Heart left ventricle (tissue), 16 donors: ENCODE measurements at regions not wholly inside any gene's neighbourhood (a gene's known extent, or its start where the extent isn't known, plus 50 kb on each side); places are given as distances from the start of the nearest gene placed in this dataset.

Experiments used
- ATAC-seq, 4 donors: fragments of 200-7000 bp; cut with Tn5 transposase; one replicate each; pipeline ENCODE4 v1.9.1; 2020 to 2022; ENCODE audit warnings: moderate library complexity in 4 of 4, mild to moderate bottlenecking in 3 of 4, moderate number of reproducible peaks in 1 of 4
- DNase-seq, 5 donors: peaks; one replicate each; pipeline ENCODE4 v3.0.0-alpha.2; 2020
- H3K27ac ChIP-seq, 12 donors: fragments of 200-600 bp; sonication (generic) in 4 of 12; one replicate each; pipeline versions ENCODE4 v1.5.0 to v1.8.0; 2016 to 2022; ENCODE audit warnings: mild to moderate bottlenecking in 2 of 12
- H3K27me3 ChIP-seq, 9 donors: fragments of 200-600 bp; sonication (generic) in 2 of 9; one replicate each; pipeline versions ENCODE4 v1.5.1 to v1.8.0; 2016 to 2022; ENCODE audit warnings: mild to moderate bottlenecking in 3 of 9
- H3K36me3 ChIP-seq, 9 donors: fragments of 200-600 bp; sonication (generic) in 2 of 9; one replicate each; pipeline versions ENCODE4 v1.5.0 to v1.8.0; 2018 to 2022; ENCODE audit warnings: mild to moderate bottlenecking in 2 of 9
- H3K4me1 ChIP-seq, 12 donors: fragments of 200-600 bp; sonication (generic) in 4 of 12; one replicate each; pipeline versions ENCODE4 v1.5.0 to v1.8.0; 2016 to 2022; ENCODE audit warnings: mild to moderate bottlenecking in 3 of 12
- H3K4me3 ChIP-seq, 12 donors: fragments of 200-600 bp; sonication (generic) in 4 of 12; one replicate each; pipeline versions ENCODE4 v1.5.0 to v1.8.0; 2017 to 2022; ENCODE audit warnings: mild to moderate bottlenecking in 9 of 12, moderate library complexity in 4 of 12
- H3K9me3 ChIP-seq, 12 donors: fragments of 200-600 bp; sonication (generic) in 4 of 12; one replicate each; pipeline versions ENCODE4 v1.5.0 to v1.8.0; 2016 to 2022; ENCODE audit warnings: mild to moderate bottlenecking in 1 of 12
- POLR2A ChIP-seq, 2 donors: fragments of 450-650 bp; IDR thresholded peaks; one replicate each; pipeline ENCODE4 v1.6.1; 2017; ENCODE audit warnings: antibody characterized with exemption in 2 of 2, mild to moderate bottlenecking in 2 of 2, moderate library complexity in 2 of 2
- WGBS, 4 donors: extraction: QIAGEN DNeasy Blood & Tissue Kit in 2 of 4; methylation state at CpG; one replicate each; pipeline versions ENCODE4 v1.1.5 to v1.1.7; 2013 to 2018; 5-methylcytosine and 5-hydroxymethylcytosine counted together
- intact Hi-C, 10 donors: fragments of 100-400 bp; cut with DNase I; formaldehyde crosslinking; loops; one replicate each; pipeline versions ENCODE4 v1.11.1 to v1.14.2; 2022
- TF ChIP-seq, protein P1 (sequence below), 12 donors: fragments of 200-600 bp; sonication (generic) in 4 of 12; IDR thresholded peaks; one replicate each; pipeline versions ENCODE4 v1.5.0 to v1.8.0; 2018 to 2022; ENCODE audit warnings: antibody characterized with exemption in 12 of 12, mild to moderate bottlenecking in 5 of 12
- donor health status: ischemic (EF 13 %, LVEDD 7.1; RV severe dilation, severe dysfunction).
- donor health status: healthy with polysubstance abuse.
- donor health status: DM: no; HTN: yes; CAD: no.
- donor health status: DM: no; HTN: no; CAD: no.
- donor health status: ischemic (EF 25% LVEDD 6.9; RV normal size, moderate dysfunction).
- donor health status: ischemic (EF 25% LVEDD 5.7; RV mildly dilated, moderate dysfunction).
- donor health status: healthy.
- donor health status: DM: yes; HTN: yes; CAD: no.
- donor health status: ischemic (EF 35%, LVEDD 5.7; RV mildly dilated, moderate dysfunction).
- donor health status: nonischemic (EF 11% LVEDD 7.7; RV severe dilation, severe dysfunction).
- donor health status: DM: yes; HTN: yes; CAD: no.
- donor health status: PGD.
- donor health status: ischemic (EF 29% LVEDD 5.4; RV normal size, mild dysfunction).
- donor health status: nonischemic (EF 23%, LVEDD 6.1; RV moderate dilation, normal function).

DNA sequence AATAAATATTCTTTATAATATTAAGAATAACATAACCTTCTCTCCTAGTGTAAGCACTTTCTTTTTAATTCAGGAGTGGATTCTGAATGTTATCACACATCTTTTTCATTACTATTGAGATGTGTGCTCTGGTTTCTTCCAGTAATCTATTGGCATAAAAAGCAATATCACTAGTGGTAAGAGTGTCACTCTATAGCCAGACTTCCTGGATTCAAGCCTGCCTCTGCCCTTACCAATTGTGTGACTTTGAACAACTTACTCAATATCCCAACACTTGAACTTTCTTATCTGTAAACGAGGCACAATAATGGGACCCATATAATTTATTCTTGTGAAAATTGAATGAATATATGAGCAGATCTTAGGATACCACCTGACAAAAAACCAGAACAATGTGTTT is 71.0 kb downstream of the SEM1 start:
- H3K27ac ChIP-seq = no peak overlapping the region
- peaks cover 0 to 3% (median 0%) of the 10 kb centered on the region in 12 donors for H3K9me3 ChIP-seq
- H3K4me3 ChIP-seq = no peak overlapping the region
- no peaks in the 10 kb centered on the region for H3K27me3 ChIP-seq
- H3K4me1 ChIP-seq = peaks cover 0 to 6% (median 0%) of the 10 kb centered on the region in 12 donors
- TF ChIP-seq, protein P1, sequence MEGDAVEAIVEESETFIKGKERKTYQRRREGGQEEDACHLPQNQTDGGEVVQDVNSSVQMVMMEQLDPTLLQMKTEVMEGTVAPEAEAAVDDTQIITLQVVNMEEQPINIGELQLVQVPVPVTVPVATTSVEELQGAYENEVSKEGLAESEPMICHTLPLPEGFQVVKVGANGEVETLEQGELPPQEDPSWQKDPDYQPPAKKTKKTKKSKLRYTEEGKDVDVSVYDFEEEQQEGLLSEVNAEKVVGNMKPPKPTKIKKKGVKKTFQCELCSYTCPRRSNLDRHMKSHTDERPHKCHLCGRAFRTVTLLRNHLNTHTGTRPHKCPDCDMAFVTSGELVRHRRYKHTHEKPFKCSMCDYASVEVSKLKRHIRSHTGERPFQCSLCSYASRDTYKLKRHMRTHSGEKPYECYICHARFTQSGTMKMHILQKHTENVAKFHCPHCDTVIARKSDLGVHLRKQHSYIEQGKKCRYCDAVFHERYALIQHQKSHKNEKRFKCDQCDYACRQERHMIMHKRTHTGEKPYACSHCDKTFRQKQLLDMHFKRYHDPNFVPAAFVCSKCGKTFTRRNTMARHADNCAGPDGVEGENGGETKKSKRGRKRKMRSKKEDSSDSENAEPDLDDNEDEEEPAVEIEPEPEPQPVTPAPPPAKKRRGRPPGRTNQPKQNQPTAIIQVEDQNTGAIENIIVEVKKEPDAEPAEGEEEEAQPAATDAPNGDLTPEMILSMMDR (IDR thresholded peaks at IDR 0.05) = no peak
- TF ChIP-seq POLR2A (IDR thresholded peaks at IDR 0.05) = no peak
- DNase-seq (no peak), ATAC-seq (peak in 1 of 4 donors; percentile 68)
- 38 to 54% (median 47%) methylated on average over 1 of the region's 1 CpG for WGBS, 4 donors
- intact Hi-C loops = no loop called here
- no peaks in the 10 kb centered on the region for H3K36me3 ChIP-seq

DNA sequence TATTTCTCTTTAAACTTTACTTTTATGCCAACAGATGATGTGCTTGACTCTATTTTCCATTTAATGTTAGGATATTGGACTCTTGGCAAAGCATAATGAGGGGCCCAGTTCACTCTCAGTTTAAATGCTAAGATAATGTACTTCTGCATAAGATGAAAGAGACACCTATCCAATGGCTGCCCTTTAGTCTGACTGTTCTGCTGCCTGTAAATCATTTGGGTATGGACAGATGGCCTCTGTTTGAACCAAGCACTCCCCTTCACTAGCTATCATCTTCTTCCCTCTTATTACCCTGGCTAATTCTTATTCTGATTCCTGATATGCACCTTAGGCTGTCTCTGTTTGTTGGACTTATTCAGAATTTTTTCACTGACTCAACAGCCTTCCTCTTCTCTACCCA is 72.1 kb downstream of the SEM1 start:
- no peak for TF ChIP-seq POLR2A (IDR thresholded peaks at IDR 0.05)
- TF ChIP-seq, protein P1 (IDR thresholded peaks at IDR 0.05) = no peak
- no peak for ATAC-seq
- Histone ChIP-seq H3K4me3 (no peak overlapping the region), H3K36me3 (no peaks in the 10 kb centered on the region), H3K9me3 (no peaks in the 10 kb centered on the region), H3K27me3 (no peaks in the 10 kb centered on the region), H3K27ac (peak overlapping the region in 1 of 12 donors; percentile 52), H3K4me1 (peaks cover 0 to 6% (median 0%) of the 10 kb centered on the region in 12 donors)
- DNase-seq = no peak
- intact Hi-C loops = no loop called here

DNA sequence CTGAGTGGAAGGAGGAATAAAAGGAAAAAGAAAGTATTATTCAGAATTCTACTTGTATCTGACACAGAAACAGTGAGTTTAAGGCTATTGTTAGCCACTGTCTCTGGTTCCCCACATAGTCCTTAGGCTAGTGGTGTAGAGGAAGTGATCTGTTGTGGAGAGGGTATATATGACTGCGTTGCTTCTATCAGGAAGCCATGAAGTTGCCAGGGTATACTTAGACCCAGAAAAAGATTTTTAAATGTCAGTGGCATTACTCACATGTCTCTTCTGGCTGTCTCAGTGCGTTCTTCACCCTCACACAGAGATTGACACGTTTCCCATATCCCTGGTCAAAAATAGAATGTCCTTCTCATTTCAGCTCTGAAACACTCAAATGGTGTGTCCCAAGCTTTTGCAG is 72.7 kb downstream of the SEM1 start:
- Histone ChIP-seq H3K36me3 (no peaks in the 10 kb centered on the region), H3K4me3 (no peak overlapping the region), H3K27me3 (no peaks in the 10 kb centered on the region), H3K27ac (peak overlapping the region in 1 of 12 donors; percentile 52), H3K9me3 (no peaks in the 10 kb centered on the region), H3K4me1 (peaks cover 0 to 6% (median 0%) of the 10 kb centered on the region in 12 donors)
- ATAC-seq = peak in 3 of 4 donors; percentile 56 to 95 (median 91)
- TF ChIP-seq, protein P1 (IDR thresholded peaks at IDR 0.05) = no peak
- TF ChIP-seq POLR2A (IDR thresholded peaks at IDR 0.05) = no peak
- 50 to 52% (median 51%) methylated on average over 3 of the region's 3 CpGs for WGBS, 4 donors
- intact Hi-C loops = no loop called here
- DNase-seq = no peak

DNA sequence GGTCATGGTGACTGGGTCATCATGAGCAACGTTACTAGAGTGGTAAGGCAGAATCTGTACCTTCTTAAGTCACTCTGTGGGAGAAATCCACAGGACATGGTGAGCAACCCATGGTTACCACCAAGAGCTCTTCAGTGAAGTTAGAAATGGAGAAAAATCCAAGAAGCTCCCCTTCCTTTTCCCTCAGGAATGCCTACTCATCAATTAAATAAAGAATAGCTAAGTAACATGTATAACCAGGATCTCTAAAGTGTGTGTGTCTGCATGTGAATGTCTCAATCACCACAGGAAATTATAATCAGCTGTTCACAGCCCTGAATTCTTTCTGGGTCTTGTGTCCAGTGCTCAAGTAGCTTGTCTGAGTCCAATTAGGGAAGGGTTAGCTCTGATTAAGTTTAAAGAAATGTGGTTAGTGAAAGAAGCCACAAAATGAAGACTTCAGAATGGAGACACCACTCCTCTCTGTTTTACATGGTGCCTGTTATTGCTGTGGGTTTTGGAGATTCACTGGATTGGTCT is 73.2 kb downstream of the SEM1 start:
- H3K36me3 ChIP-seq = no peaks in the 10 kb centered on the region
- H3K27me3 ChIP-seq = no peaks in the 10 kb centered on the region
- TF ChIP-seq POLR2A (IDR thresholded peaks at IDR 0.05) = no peak
- TF ChIP-seq, protein P1 (IDR thresholded peaks at IDR 0.05) = no peak
- H3K4me1 ChIP-seq = peaks cover 0 to 6% (median 0%) of the 10 kb centered on the region in 12 donors
- H3K27ac ChIP-seq = peak overlapping the region in 1 of 12 donors; percentile 52
- ATAC-seq (no peak), DNase-seq (no peak)
- H3K9me3 ChIP-seq = no peaks in the 10 kb centered on the region
- 81 to 90% (median 82%) methylated on average over 1 of the region's 1 CpG for WGBS, 4 donors
- intact Hi-C loops = no loop called here
- H3K4me3 ChIP-seq = no peak overlapping the region
